ENCODE measurements at regions not wholly inside any gene's neighbourhood (a gene's known extent, or its start where the extent isn't known, plus 50 kb on each side); places are given as distances from the start of the nearest gene placed in this dataset.

DNA sequence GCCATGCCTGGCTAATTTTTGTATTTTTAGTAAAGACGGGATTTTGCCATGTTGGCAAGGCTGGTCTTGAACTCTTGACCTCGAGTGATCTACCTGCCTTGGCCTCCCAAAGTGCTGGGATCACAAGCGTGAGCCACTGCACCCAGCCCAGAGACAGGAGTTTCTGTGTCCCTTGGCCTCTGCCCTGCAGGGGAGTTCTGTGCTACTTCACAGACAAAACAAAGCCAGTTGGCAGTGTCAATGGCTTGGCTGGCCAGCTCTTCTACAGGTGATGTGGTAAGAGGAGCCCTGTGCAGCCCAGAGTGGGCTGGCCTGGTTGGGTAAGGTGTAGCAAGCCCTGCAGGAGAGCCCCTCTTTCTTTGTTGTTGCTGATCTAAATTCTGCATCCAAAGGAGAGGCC lies 60.5 kb upstream of the SHISAL1 start:
- no peak overlapping the region for H3K4me3 Mint-ChIP-seq
- DNase-seq (ENCODE audit: low spot score in 2 of 2): no peak
- no peaks in the 10 kb centered on the region for H3K4me1 Mint-ChIP-seq
- no peak overlapping the region for H3K27ac Mint-ChIP-seq (ENCODE audit: low read depth)
- no peak for ATAC-seq (replicated peaks; ENCODE audit: extremely low read depth, poor library complexity, severe bottlenecking)
- peaks cover 21% of the 10 kb centered on the region for H3K27me3 Mint-ChIP-seq
- peaks cover 3% of the 10 kb centered on the region for H3K36me3 Mint-ChIP-seq (ENCODE audit: insufficient read depth)
- peaks cover 22% of the 10 kb centered on the region for H3K9me3 Mint-ChIP-seq

DNA sequence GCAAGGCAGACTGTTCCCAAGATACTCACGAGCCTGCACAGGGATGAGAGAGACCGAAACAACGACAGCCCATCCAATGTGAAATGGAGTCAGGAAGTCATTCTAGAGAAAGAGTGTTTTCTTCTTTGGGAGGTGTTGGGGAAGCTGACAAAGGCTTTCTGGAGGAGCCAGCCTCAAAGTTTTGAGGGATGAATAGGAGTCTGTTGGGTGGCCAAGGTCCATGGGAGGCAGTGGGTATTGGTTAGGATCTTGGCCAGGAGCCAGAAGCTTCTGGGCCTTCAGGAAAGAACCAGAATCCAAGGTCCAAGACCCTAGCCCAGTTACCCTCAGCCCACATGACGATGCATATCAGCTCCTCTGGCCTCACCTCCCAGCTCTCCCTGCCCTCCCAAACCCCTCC lies 59.9 kb upstream of the SHISAL1 start:
- Mint-ChIP-seq H3K4me3 (no peak overlapping the region), H3K4me1 (no peaks in the 10 kb centered on the region), H3K36me3 (ENCODE audit: insufficient read depth) (peaks cover 3% of the 10 kb centered on the region), H3K9me3 (peaks cover 21% of the 10 kb centered on the region), H3K27me3 (peaks cover 21% of the 10 kb centered on the region), H3K27ac (ENCODE audit: low read depth) (no peak overlapping the region)
- ATAC-seq (replicated peaks; ENCODE audit: extremely low read depth, poor library complexity, severe bottlenecking) (no peak), DNase-seq (ENCODE audit: low spot score in 2 of 2) (no peak)

DNA sequence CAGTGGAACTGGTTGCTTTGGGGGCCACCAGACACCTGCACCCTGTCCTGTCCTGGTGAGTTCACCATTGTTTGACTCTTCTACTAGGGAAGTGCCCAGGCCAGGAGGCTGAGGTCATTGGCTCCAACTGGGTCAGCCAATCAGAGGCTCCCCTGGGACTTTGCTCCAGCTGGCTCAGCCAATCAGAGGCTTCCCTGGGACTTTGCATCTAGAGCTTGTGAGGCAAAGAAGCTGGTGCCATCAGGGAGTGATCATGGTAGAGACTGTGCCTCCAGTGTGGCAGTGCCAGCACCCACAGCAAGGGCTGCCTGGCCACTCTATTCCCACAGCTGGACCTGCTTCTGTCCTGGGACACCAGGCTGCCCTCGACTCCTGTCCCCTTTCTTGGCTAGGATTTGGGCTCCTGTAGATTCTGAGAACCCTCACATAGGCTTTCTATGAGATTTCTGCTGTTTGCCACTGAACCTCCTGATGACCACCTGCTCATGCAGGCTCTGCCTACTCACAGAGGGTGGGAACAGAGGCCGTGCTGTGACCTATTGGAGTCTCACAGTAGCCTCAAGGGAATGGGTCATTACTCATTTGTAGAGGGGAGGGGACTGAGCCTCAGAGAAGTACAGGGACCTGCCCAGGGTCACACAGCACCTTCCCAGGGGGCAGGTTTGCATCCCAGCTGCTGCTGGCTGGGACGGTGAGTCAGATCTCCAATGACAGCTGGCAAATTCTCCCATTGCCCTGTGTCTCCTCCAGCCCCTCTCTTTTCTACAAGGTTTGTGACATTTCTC lies 59.2 kb upstream of the SHISAL1 start:
- peaks cover 21% of the 10 kb centered on the region for H3K27me3 Mint-ChIP-seq
- no peaks in the 10 kb centered on the region for H3K4me1 Mint-ChIP-seq
- no peak overlapping the region for H3K27ac Mint-ChIP-seq (ENCODE audit: low read depth)
- ATAC-seq (replicated peaks; ENCODE audit: extremely low read depth, poor library complexity, severe bottlenecking) (no peak), DNase-seq (ENCODE audit: low spot score in 2 of 2) (no peak)
- peaks cover 3% of the 10 kb centered on the region for H3K36me3 Mint-ChIP-seq (ENCODE audit: insufficient read depth)
- no peak overlapping the region for H3K4me3 Mint-ChIP-seq
- peaks cover 21% of the 10 kb centered on the region for H3K9me3 Mint-ChIP-seq

DNA sequence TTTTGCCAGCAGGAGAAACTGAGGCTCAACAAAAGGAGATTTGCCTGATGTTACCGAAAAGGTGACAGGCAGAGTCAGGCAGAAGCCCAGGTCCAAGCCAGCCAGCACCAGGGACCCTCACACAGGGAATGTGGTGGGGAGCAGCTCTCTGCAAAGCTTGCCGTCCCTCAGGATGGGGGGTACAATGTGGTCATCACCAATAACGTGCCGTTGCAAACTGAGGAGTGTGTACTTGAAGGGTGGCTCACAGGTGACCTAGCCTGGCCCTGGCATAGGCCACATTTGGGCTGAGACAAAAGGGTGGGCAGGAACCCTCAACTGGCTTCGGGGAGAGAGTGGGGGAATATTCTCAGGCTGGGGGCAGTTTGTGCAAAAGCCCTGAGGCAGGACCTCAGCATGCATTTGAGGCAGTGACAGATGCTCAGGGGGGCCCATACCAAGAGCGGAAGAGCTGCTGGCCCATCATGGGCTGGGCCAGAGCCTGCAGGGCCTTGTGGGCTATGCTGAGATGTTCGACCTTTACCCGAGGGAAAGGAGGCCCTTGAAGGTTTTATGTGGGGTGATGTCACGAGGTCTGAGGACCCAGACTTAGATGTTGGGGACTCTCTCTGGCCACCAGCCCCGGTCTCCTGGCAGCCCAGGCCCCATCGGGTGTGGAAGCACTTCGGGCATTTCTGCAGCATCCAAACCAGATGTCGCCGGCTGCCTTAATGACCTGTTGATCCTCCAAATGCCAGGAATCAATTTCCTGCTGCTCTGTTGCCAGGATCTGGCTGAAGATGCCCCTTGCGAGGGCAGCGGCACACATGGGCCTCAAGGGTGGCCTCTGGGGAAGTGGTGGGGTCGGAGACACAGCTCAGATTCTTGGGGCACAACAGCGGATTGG lies 57.4 kb upstream of the SHISAL1 start:
- H3K9me3 Mint-ChIP-seq: peaks cover 11% of the 10 kb centered on the region
- DNase-seq (ENCODE audit: low spot score in 2 of 2) (no peak), ATAC-seq (replicated peaks; ENCODE audit: extremely low read depth, poor library complexity, severe bottlenecking) (no peak)
- peaks cover 13% of the 10 kb centered on the region for H3K27me3 Mint-ChIP-seq
- H3K27ac Mint-ChIP-seq (ENCODE audit: low read depth): no peak overlapping the region
- peaks cover 3% of the 10 kb centered on the region for H3K36me3 Mint-ChIP-seq (ENCODE audit: insufficient read depth)
- H3K4me3 Mint-ChIP-seq: no peak overlapping the region
- no peaks in the 10 kb centered on the region for H3K4me1 Mint-ChIP-seq

DNA sequence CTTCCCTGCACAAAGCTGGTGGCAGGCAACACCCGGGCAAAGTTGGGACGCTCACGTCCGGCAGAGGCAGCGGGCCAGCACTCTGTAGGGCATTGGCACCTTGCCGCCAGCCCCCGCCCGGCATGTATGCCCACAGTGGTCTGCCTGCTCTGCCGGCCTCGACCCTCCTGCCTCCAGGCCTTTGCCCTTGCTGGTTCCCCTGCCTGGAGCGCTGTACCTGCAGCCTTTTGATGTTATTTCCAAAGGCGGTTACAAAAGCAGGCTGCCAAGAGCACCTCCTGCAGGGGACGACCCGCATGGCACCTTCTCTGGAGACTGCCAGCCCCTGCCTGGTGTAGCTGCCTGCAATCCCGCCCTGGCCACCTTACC lies 56.5 kb upstream of the SHISAL1 start:
- no peak overlapping the region for H3K4me3 Mint-ChIP-seq
- ATAC-seq (replicated peaks; ENCODE audit: extremely low read depth, poor library complexity, severe bottlenecking): no peak
- no peak overlapping the region for H3K27ac Mint-ChIP-seq (ENCODE audit: low read depth)
- H3K9me3 Mint-ChIP-seq: peaks cover 5% of the 10 kb centered on the region
- DNase-seq (ENCODE audit: low spot score in 2 of 2): no peak
- peaks cover 2% of the 10 kb centered on the region for H3K36me3 Mint-ChIP-seq (ENCODE audit: insufficient read depth)
- peaks cover 8% of the 10 kb centered on the region for H3K27me3 Mint-ChIP-seq
- no peaks in the 10 kb centered on the region for H3K4me1 Mint-ChIP-seq

DNA sequence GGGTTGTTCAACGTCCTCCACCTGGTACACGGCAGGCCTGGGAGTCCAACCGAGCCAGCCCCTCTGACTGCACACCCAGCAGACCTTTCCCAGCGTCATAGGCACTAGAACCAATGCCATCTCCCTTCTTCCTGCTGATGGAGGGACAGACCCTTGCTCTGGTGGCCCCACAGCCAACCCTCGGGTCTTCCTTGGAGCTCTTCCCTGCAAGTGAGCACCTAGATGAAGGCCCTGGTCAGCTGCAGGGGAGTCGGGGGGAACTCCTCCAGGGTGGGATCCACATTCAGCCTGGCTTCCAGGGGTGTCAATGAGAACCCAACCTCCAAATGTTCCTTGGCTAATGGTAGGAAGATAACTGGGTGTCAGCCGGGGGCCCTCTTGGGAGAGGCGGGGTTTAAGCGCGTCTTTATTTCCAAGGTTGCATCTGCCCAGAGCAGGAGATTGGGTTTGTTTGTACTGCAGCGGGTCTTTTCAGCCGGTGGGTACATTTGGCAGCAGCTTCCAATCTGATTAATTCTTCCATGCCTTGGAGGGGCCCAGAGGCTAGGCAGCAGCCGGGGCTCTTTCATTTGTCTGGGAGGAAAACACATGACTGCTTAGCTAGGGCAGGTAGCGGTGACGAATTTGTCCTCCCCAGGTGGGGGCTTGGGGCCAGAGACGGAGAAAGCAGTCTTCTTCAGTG lies 56.0 kb upstream of the SHISAL1 start:
- DNase-seq (ENCODE audit: low spot score in 2 of 2): no peak
- no peak for ATAC-seq (replicated peaks; ENCODE audit: extremely low read depth, poor library complexity, severe bottlenecking)
- Mint-ChIP-seq H3K9me3 (no peaks in the 10 kb centered on the region), H3K27me3 (peaks cover 5% of the 10 kb centered on the region), H3K4me3 (no peak overlapping the region), H3K27ac (ENCODE audit: low read depth) (no peak overlapping the region), H3K36me3 (ENCODE audit: insufficient read depth) (peaks cover 2% of the 10 kb centered on the region), H3K4me1 (no peaks in the 10 kb centered on the region)

DNA sequence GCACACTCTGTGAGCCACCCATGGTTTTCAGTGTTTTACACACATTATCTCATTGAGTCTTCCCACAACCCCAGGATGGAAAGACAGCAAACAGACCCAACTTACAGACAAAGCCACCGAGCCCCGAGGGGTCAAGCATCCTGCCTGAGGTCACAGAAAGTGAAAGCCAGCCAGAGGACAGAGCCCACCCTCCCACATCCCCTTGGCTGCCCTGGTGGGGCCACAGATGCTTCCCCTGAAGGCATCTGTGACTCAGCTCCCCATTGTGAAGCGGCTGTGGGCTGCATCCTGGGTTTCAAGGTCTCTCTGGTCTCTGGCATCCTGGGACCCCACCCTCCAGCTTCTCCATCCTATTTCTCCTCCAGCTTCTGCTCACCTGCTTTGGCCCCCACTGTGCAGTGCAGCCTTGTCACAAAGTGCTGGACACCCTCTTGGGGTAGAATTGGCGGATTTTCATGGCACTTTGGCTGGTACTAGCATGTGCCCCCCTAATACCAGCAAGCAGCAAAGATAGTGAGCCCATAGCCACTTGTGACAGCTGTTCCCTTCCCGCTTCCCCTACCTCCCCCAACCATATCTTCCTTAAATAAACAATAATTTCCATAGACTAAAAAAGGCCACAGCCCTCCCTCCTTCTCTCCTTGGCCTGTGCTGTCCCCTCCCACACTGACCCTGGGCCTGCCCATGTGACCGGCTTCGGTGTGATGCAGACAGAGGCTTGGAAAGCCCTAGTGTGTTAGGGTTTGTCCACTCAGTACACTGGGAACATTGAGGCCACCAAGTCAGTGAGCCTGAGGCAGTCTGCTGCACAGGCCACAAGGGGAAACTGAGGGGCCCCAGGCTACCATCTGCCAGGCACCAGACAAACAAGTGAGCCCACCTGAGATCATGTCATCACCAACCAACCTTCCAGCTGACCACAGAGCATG lies 53.9 kb upstream of the SHISAL1 start:
- Mint-ChIP-seq H3K9me3 (no peaks in the 10 kb centered on the region), H3K36me3 (ENCODE audit: insufficient read depth) (no peaks in the 10 kb centered on the region), H3K4me3 (no peak overlapping the region), H3K4me1 (no peaks in the 10 kb centered on the region), H3K27ac (ENCODE audit: low read depth) (no peak overlapping the region), H3K27me3 (no peaks in the 10 kb centered on the region)
- ATAC-seq (replicated peaks; ENCODE audit: extremely low read depth, poor library complexity, severe bottlenecking) (no peak), DNase-seq (ENCODE audit: low spot score in 2 of 2) (no peak)

DNA sequence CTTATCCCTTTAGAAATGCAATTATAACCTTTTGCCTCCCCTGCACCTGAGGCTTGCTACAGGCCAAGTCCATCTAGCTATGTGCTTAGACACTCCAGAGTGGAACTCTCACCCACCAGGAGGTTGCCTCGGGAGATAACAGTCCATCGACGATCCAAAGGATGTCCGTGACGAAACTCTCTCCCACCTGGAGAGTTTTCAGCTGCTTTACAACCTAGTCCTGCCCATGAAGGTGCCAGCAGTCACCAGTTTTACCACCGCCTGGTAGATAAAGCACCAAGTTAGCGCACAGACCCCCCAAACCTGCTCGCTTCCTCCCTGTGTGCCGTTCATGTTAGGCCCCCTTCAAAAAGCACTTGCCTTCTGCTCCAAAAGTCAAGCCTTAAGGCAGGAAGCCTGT lies 53.1 kb upstream of the SHISAL1 start:
- Mint-ChIP-seq H3K4me3 (no peak overlapping the region), H3K36me3 (ENCODE audit: insufficient read depth) (no peaks in the 10 kb centered on the region), H3K9me3 (no peaks in the 10 kb centered on the region), H3K27me3 (no peaks in the 10 kb centered on the region), H3K4me1 (no peaks in the 10 kb centered on the region), H3K27ac (ENCODE audit: low read depth) (no peak overlapping the region)
- ATAC-seq (replicated peaks; ENCODE audit: extremely low read depth, poor library complexity, severe bottlenecking): no peak
- DNase-seq (ENCODE audit: low spot score in 2 of 2): no peak

DNA sequence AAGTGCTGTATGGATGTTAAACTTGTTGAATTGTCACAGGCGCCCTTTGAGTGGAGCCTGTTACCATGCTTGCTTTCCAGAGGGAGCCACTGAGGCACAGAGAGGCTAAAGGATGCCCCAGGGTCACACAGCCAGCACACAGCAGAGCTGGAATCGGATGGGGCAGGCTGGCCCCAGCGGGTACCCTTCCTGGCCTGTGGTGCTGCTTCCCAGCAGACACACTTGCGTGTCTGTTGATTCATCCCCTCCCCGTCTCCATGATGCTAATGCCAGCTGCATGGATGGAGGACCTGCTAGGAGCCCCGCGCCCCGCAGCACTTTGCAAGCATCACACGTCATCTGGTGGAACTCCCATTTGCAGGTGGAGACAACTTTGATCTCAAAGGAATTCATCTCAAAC lies 52.4 kb upstream of the SHISAL1 start:
- Mint-ChIP-seq H3K9me3 (no peaks in the 10 kb centered on the region), H3K4me1 (no peaks in the 10 kb centered on the region), H3K4me3 (no peak overlapping the region), H3K27ac (ENCODE audit: low read depth) (no peak overlapping the region), H3K27me3 (peaks cover 2% of the 10 kb centered on the region), H3K36me3 (ENCODE audit: insufficient read depth) (no peaks in the 10 kb centered on the region)
- ATAC-seq (replicated peaks; ENCODE audit: extremely low read depth, poor library complexity, severe bottlenecking): no peak
- DNase-seq (ENCODE audit: low spot score in 2 of 2): no peak

DNA sequence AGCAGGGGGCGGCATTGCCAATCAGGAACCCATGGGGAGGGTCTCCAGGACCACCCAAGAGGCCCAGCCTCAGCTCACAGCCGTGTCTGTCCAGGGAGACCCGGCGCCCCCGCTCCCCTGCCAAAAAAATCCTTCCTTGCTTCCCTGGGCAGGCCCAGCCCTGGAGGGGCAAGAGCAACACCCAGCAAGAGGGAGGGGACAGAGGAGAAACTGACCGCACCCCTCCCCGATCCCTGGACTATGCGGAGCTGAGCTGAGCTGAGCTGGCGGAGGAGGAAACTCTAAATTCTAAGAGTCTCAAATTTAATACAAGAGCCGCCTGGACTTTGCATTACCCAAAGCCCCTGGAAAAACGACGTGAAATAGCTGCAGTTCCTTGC lies 52.0 kb upstream of the SHISAL1 start:
- Mint-ChIP-seq H3K9me3 (no peaks in the 10 kb centered on the region), H3K36me3 (ENCODE audit: insufficient read depth) (no peaks in the 10 kb centered on the region), H3K27me3 (peaks cover 7% of the 10 kb centered on the region), H3K4me1 (no peaks in the 10 kb centered on the region), H3K27ac (ENCODE audit: low read depth) (no peak overlapping the region), H3K4me3 (no peak overlapping the region)
- ATAC-seq (replicated peaks; ENCODE audit: extremely low read depth, poor library complexity, severe bottlenecking): no peak
- DNase-seq (ENCODE audit: low spot score in 2 of 2): no peak

DNA sequence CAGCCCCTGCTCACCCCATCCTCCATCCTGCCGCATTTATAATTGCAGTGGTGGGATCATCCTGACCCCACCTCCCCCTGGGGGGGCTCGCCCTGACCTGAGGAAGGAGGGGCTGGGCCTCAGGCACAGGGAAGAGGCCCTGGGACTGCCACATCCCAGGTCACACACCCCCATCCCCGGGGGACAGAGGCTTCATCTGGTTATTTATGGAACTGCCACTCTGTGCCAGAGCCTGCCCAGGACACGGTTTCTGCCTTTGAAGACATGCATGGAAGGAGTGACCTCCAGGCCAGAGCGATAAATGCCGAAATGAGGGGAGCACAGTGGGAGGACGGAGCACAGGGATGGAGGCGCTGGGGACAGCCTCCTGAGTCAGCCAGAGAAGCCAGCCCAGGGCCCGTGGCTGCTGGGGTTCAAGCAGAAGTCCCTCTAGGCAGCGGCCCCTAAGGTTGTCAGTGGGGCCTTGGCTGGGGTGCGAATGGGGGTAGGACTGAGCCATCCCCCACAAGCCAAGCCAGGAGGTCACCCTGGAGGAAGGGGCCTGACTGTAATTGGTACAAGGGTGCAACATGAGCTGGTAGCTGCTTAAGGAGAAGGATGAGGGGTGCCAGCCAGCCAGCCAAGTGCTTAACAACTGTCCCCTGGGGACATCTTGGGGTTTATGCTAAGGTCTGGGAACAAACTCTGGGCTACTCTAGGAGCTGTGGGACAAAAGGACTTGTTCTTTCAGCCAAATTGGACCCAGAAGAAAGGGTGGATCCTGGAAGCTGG lies 51.4 kb upstream of the SHISAL1 start:
- H3K27me3 Mint-ChIP-seq: peaks cover 12% of the 10 kb centered on the region
- no peaks in the 10 kb centered on the region for H3K36me3 Mint-ChIP-seq (ENCODE audit: insufficient read depth)
- H3K4me1 Mint-ChIP-seq: no peaks in the 10 kb centered on the region
- ATAC-seq (replicated peaks; ENCODE audit: extremely low read depth, poor library complexity, severe bottlenecking) (no peak), DNase-seq (ENCODE audit: low spot score in 2 of 2) (no peak)
- no peak overlapping the region for H3K27ac Mint-ChIP-seq (ENCODE audit: low read depth)
- no peaks in the 10 kb centered on the region for H3K9me3 Mint-ChIP-seq
- H3K4me3 Mint-ChIP-seq: no peak overlapping the region

All from central memory CD8-positive, alpha-beta T cell (primary cell).